H1 (cell line): ENCODE measurements at regions not wholly inside any gene's neighbourhood (a gene's known extent, or its start where the extent isn't known, plus 50 kb on each side); places are given as distances from the start of the nearest gene placed in this dataset.

Experiments
- CTCF ChIA-PET: fragments of 300-600 bp; sonication (Branson Sonifier 250); formaldehyde crosslinking; loops from one replicate; lab custom pipeline; 2021; ENCODE audit not compliant: partially characterized antibody; lab: Charles Lee
- POLR2A ChIA-PET: fragments of 300-600 bp; sonication (Branson Sonifier 250); formaldehyde crosslinking; loops from one replicate; lab custom pipeline; 2021; ENCODE audit warnings: inconsistent platforms; ENCODE audit not compliant: partially characterized antibody; lab: Charles Lee
- DNase-seq, 2 experiments: peaks; one replicate each; pipeline versions ENCODE4 v3.0.0 to v3.0.0-alpha.2; 2010 to 2022; ENCODE audit warnings: low spot score in 2 of 2, low read depth in 1 of 2, mixed read lengths in 1 of 2
- FAIRE-seq: peaks from 2 replicates; lab custom pipeline; 2011; peaks lifted over from hg19 to GRCh38; lab: Jason Lieb, UNC
- H2AFZ ChIP-seq: 2 replicates; pipeline ENCODE4 v1.8.1; 2012; ENCODE audit warnings: low read length, inconsistent platforms
- H2AK5ac ChIP-seq: 2 replicates; pipeline ENCODE4 v1.6.1; 2013; ENCODE audit warnings: low read depth, low read length
- H2BK120ac ChIP-seq: replicated peaks from 2 replicates; pipeline ENCODE3; 2013; ENCODE audit warnings: low read depth, low read length, inconsistent platforms
- H2BK12ac ChIP-seq: 2 replicates; pipeline ENCODE4 v1.6.1; 2013; ENCODE audit warnings: low read depth, low read length
- H2BK15ac ChIP-seq: 2 replicates; pipeline ENCODE4 v1.6.1; 2013; ENCODE audit warnings: low read length
- H2BK20ac ChIP-seq: 2 replicates; pipeline ENCODE4 v1.6.1; 2013; ENCODE audit warnings: low read length
- H2BK5ac ChIP-seq: 2 replicates; pipeline ENCODE4 v1.6.1; 2013; ENCODE audit warnings: low read depth, low read length
- H3K14ac ChIP-seq: 2 replicates; pipeline ENCODE4 v1.6.1; 2013; ENCODE audit warnings: inconsistent platforms; ENCODE audit not compliant: insufficient read length
- H3K18ac ChIP-seq: 2 replicates; pipeline ENCODE4 v1.6.1; 2013; ENCODE audit warnings: low read length; ENCODE audit errors: extremely low read depth
- H3K23ac ChIP-seq: 2 replicates; pipeline ENCODE4 v1.6.1; 2013; ENCODE audit warnings: inconsistent platforms; ENCODE audit not compliant: insufficient read length
- H3K23me2 ChIP-seq: 2 replicates; pipeline ENCODE4 v1.6.1; 2013; ENCODE audit warnings: low read depth, low read length
- H3K27ac ChIP-seq: 2 replicates; pipeline ENCODE4 v1.6.1; 2011; ENCODE audit warnings: low read depth, low read length, inconsistent platforms
- H3K27me3 ChIP-seq, 4 experiments: replicated peaks in 1 of 4; 1 replicate in 1 of 4; 2 replicates in 3 of 4; pipeline versions ENCODE4 v1.6.1 to v1.8.1; 2011 to 2013; ENCODE audit warnings: low read length in 3 of 4, mild to moderate bottlenecking in 3 of 4, inconsistent platforms in 2 of 4, mixed read lengths in 2 of 4, moderate library complexity in 1 of 4; ENCODE audit not compliant: control insufficient read depth in 3 of 4, insufficient read depth in 3 of 4; ENCODE audit errors: extremely low read depth in 1 of 4
- H3K36me3 ChIP-seq, 4 experiments: 2 replicates each; pipeline versions ENCODE4 v1.6.1 to v1.8.1; 2011 to 2013; ENCODE audit warnings: mild to moderate bottlenecking in 4 of 4, low read length in 3 of 4, moderate library complexity in 2 of 4, control low read depth in 1 of 4, inconsistent platforms in 1 of 4; ENCODE audit not compliant: insufficient read depth in 4 of 4, control insufficient read depth in 2 of 4
- H3K4ac ChIP-seq: replicated peaks from 2 replicates; pipeline ENCODE3; 2013; ENCODE audit warnings: low read length, low read depth, mixed read lengths, inconsistent platforms; ENCODE audit not compliant: insufficient read length
- H3K4me1 ChIP-seq, 4 experiments: replicated peaks in 1 of 4; 1 replicate in 1 of 4; 2 replicates in 3 of 4; pipeline versions ENCODE4 v1.6.1 to v1.8.1; 2011 to 2013; ENCODE audit warnings: low read length in 3 of 4, inconsistent platforms in 2 of 4, mixed read lengths in 1 of 4; ENCODE audit not compliant: insufficient read depth in 4 of 4, control insufficient read depth in 3 of 4
- H3K4me2 ChIP-seq, 2 experiments: 2 replicates each; pipeline versions ENCODE4 v1.6.1 to v1.8.1; 2011 to 2013; ENCODE audit warnings: low read depth in 2 of 2, low read length in 2 of 2, control low read depth in 1 of 2, inconsistent platforms in 1 of 2, mild to moderate bottlenecking in 1 of 2; ENCODE audit not compliant: insufficient read depth in 1 of 2
- H3K4me3 ChIP-seq, 4 experiments: fragments of 200-600, 300-600 bp in 1 of 4; sonication (generic), shearing (Covaris generic), sonication (Bioruptor Twin) in 1 of 4; 2 replicates each; pipeline versions ENCODE4 v1.5.1 to v1.8.1; 2011 to 2016; ENCODE audit warnings: low read length in 4 of 4, low read depth in 3 of 4, control low read depth in 2 of 4, inconsistent platforms in 2 of 4, mild to moderate bottlenecking in 2 of 4, mixed read lengths in 1 of 4, moderate library complexity in 1 of 4; ENCODE audit not compliant: insufficient read depth in 2 of 4; ENCODE audit errors: extremely low read depth in 1 of 4
- H3K56ac ChIP-seq: replicated peaks from 2 replicates; pipeline ENCODE3; 2013; ENCODE audit warnings: low read depth, mild to moderate bottlenecking, mixed read lengths, low read length, inconsistent platforms; ENCODE audit not compliant: insufficient read length
- H3K79me1 ChIP-seq: 2 replicates; pipeline ENCODE4 v1.6.1; 2013; ENCODE audit warnings: low read depth, low read length, control low read depth
- H3K79me2 ChIP-seq, 2 experiments: 2 replicates each; pipeline versions ENCODE4 v1.6.1 to v1.8.1; 2012 to 2013; ENCODE audit warnings: low read length in 2 of 2, mild to moderate bottlenecking in 2 of 2, inconsistent platforms in 1 of 2; ENCODE audit not compliant: insufficient read depth in 2 of 2, control insufficient read depth in 1 of 2
- H3K9ac ChIP-seq, 4 experiments: replicated peaks in 1 of 4; 1 replicate in 1 of 4; 2 replicates in 3 of 4; pipeline versions ENCODE4 v1.6.1 to v1.8.1; 2011 to 2013; ENCODE audit warnings: low read depth in 3 of 4, low read length in 3 of 4, control low read depth in 2 of 4, mild to moderate bottlenecking in 2 of 4, moderate library complexity in 2 of 4, inconsistent platforms in 1 of 4; ENCODE audit errors: extremely low read depth in 1 of 4
- H3K9me3 ChIP-seq, 2 experiments: 2 replicates each; pipeline versions ENCODE4 v1.6.1 to v1.8.1; 2012 to 2013; ENCODE audit warnings: mild to moderate bottlenecking in 2 of 2, moderate library complexity in 2 of 2, control low read depth in 1 of 2, inconsistent platforms in 1 of 2, low read depth in 1 of 2, low read length in 1 of 2, mixed read lengths in 1 of 2; ENCODE audit not compliant: insufficient read depth in 2 of 2
- H4K20me1 ChIP-seq, 2 experiments: replicated peaks in 1 of 2; 2 replicates each; pipeline versions ENCODE3 to v1.8.1; 2011 to 2013; ENCODE audit warnings: inconsistent platforms in 2 of 2, low read length in 2 of 2, mild to moderate bottlenecking in 1 of 2; ENCODE audit not compliant: insufficient read depth in 2 of 2, control insufficient read depth in 1 of 2
- H4K5ac ChIP-seq: 2 replicates; pipeline ENCODE4 v1.6.1; 2013; ENCODE audit warnings: low read length, low read depth, mixed read lengths, inconsistent platforms; ENCODE audit not compliant: insufficient read length
- H4K8ac ChIP-seq: 2 replicates; pipeline ENCODE4 v1.8.0; 2013; ENCODE audit warnings: mild to moderate bottlenecking, moderate library complexity, low read length, inconsistent platforms; ENCODE audit not compliant: insufficient read depth; ENCODE audit errors: extremely low read depth
- H4K91ac ChIP-seq: replicated peaks from 2 replicates; pipeline ENCODE3; 2013; ENCODE audit warnings: low read length, mixed read lengths, inconsistent platforms; ENCODE audit not compliant: insufficient read length
- CHD2 ChIP-seq: IDR thresholded peaks from 2 replicates; pipeline ENCODE4 v1.6.1; 2012; ENCODE audit warnings: low read length, improper control_type of control experiment
- SAP30 ChIP-seq: fragments of 300-600 bp; sonication (generic); IDR thresholded peaks from 2 replicates; pipeline ENCODE4 v1.7.1; 2012; ENCODE audit warnings: low read length, moderate library complexity, mild to moderate bottlenecking, inconsistent platforms; ENCODE audit not compliant: insufficient read depth, insufficient replicate concordance
- WGBS, 2 experiments: shearing (Covaris generic) in 1 of 2; methylation state at CpG; one replicate each; pipeline versions ENCODE4 v1.1.6 to v1.1.7; 2013 to 2015; ENCODE audit warnings: low lambda C conversion rate in 2 of 2, mixed read lengths in 2 of 2, inconsistent platforms in 1 of 2, low coverage in 1 of 2, missing lambda C conversion rate in 1 of 2; ENCODE audit not compliant: insufficient replicate concordance in 2 of 2, insufficient coverage in 1 of 2, insufficient read length in 1 of 2; ENCODE audit errors: extremely low coverage in 1 of 2, missing lambda C conversion rate in 1 of 2; 5-methylcytosine and 5-hydroxymethylcytosine counted together

GRCh38 chr16:17566656-17567450 lies 96.1 kb upstream of the XYLT1 start:
- Histone ChIP-seq H3K9me3 (peaks cover 0 to 3% of the 10 kb centered on the region in 2 experiments; a peak in 1 of 4 replicates), H3K56ac (no peak overlapping the region), H2BK12ac (no peak overlapping the region), H2AFZ (no peak overlapping the region), H3K23me2 (no peaks in the 10 kb centered on the region), H3K4me2 (no peak overlapping the region), H3K27ac (no peak overlapping the region), H3K79me2 (no peaks in the 10 kb centered on the region), H3K27me3 (no peaks in the 10 kb centered on the region), H4K20me1 (no peaks in the 10 kb centered on the region), H3K36me3 (no peaks in the 10 kb centered on the region), H3K4ac (no peak overlapping the region), H3K14ac (no peak overlapping the region), H4K5ac (no peak overlapping the region), H2BK120ac (no peak overlapping the region), H2BK15ac (no peak overlapping the region), H3K79me1 (no peaks in the 10 kb centered on the region), H3K9ac (no peak overlapping the region), H2BK20ac (no peak overlapping the region), H4K91ac (no peak overlapping the region), H2BK5ac (no peak overlapping the region), H3K18ac (no peak overlapping the region), H2AK5ac (no peak overlapping the region), H4K8ac (no peak overlapping the region), H3K23ac (no peak overlapping the region), H3K4me3 (no peak overlapping the region), H3K4me1 (no peaks in the 10 kb centered on the region)
- DNase-seq, result no peak
- TF ChIP-seq CHD2 (no peak), SAP30 (no peak)
- no peak for FAIRE-seq
- POLR2A ChIA-PET, result no interaction called here
- CTCF ChIA-PET, result interaction anchor here (2.0 kb wide), 1 partner anchor 12 kb away, joined by 6 read pairs; no protein-coding TSS in a partner anchor
- 88% methylated on average over 6 of the region's 6 CpGs; no CpG with 5 or more reads in 1 of the 2 experiments for WGBS, 2 experiments
